ENCODE measurements at regions not wholly inside any gene's neighbourhood (a gene's known extent, or its start where the extent isn't known, plus 50 kb on each side); places are given as distances from the start of the nearest gene placed in this dataset.
A peak's percentile ranks its signal among the peaks of the same experiment; 100 is the strongest.

DNA sequence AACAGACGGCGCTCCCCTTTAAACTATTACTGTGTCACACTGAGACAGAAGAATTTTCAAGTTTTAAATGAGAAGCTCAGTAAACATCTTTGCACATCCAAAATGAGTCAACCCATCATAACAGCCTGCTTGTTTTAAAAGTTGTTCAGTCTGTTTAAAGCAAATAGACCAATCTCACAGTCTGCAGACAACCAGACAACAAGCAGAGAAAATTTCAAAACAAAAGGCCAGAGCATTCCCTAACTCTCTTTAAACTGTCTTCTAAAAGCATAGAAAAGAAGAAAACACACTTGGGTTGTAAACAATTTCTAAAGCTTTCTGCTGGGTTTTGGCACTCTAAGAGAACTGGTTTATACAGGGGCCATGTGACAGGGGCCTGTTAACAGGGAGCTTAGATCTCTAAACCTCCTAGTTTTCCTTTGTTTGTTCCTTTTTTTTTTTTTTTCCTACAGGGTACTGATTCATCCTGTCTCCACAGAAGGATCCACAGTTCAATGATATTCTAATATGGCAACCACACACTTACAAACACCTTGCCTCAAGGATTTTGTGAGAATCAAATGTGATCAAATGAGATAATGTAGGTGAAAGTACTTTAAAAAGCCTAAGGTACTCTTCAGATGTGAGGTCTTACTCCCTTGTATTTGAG, 100.8 kb upstream of the MAML3 start:
- Mint-ChIP-seq H3K4me1 (ENCODE audit: low read depth) (peaks cover 23% of the 10 kb centered on the region), H3K27me3 (ENCODE audit: low read depth) (peaks cover 24% of the 10 kb centered on the region), H3K27ac (no peak overlapping the region), H3K4me3 (no peak overlapping the region), H3K9me3 (ENCODE audit: insufficient read depth) (no peaks in the 10 kb centered on the region), H3K36me3 (ENCODE audit: low read depth) (no peaks in the 10 kb centered on the region)
- POLR2A ChIA-PET = interaction anchor here (1.0 kb wide), 1 partner anchor 101 kb away, joined by 3 read pairs; the partner anchor contains the start of gene MAML3
- no peak for DNase-seq
- CTCF ChIA-PET = interaction anchor here (0.9 to 5.8 kb wide), 12 partner anchors 11 to 598 kb away, joined by 3 to 58 read pairs (median 6); partner anchors contain the start of genes MAML3 and SCOC
- ATAC-seq = no peak

- ChIA-PET CTCF (interaction anchor here (0.6 to 5.8 kb wide), 55 partner anchors 10 to 650 kb away, joined by 3 to 58 read pairs (median 4); partner anchors contain the start of genes MAML3 and SCOC), POLR2A (interaction anchor here (1.4 kb wide), 1 partner anchor 103 kb away, joined by 3 read pairs; no protein-coding TSS in a partner anchor)
- no peak for ATAC-seq
These were observed 99.6 kb upstream of the MAML3 start for GRCh38 chr4:140253556-140254027.

GRCh38 chr4:140252742-140253555, 99.0 kb upstream of the MAML3 start:
- Mint-ChIP-seq H3K4me1 (ENCODE audit: low read depth) (peaks cover 28% of the 10 kb centered on the region), H3K27me3 (ENCODE audit: low read depth) (peaks cover 13% of the 10 kb centered on the region), H3K36me3 (ENCODE audit: low read depth) (no peaks in the 10 kb centered on the region), H3K4me3 (peak overlapping the region; percentile 59), H3K27ac (peak overlapping the region; percentile 12), H3K9me3 (ENCODE audit: insufficient read depth) (no peaks in the 10 kb centered on the region)
- ChIA-PET CTCF (interaction anchor here (0.6 to 5.8 kb wide), 57 partner anchors 9 to 596 kb away, joined by 3 to 58 read pairs (median 4); partner anchors contain the start of genes MAML3 and SCOC), POLR2A (interaction anchor here (1.4 kb wide), 2 partner anchors 102 to 157 kb away, joined by 3 to 4 read pairs; no protein-coding TSS in a partner anchor)
- ATAC-seq (peak; percentile 86), DNase-seq (peak; percentile 62)

More at GRCh38 chr4:140253556-140254027, 99.6 kb upstream of the MAML3 start:
- H3K4me1 Mint-ChIP-seq (ENCODE audit: low read depth) = peaks cover 28% of the 10 kb centered on the region
- no peaks in the 10 kb centered on the region for H3K9me3 Mint-ChIP-seq (ENCODE audit: insufficient read depth)
- no peaks in the 10 kb centered on the region for H3K36me3 Mint-ChIP-seq (ENCODE audit: low read depth)
- peak overlapping the region; percentile 12 for H3K27ac Mint-ChIP-seq
- DNase-seq = no peak
- peaks cover 17% of the 10 kb centered on the region for H3K27me3 Mint-ChIP-seq (ENCODE audit: low read depth)
- H3K4me3 Mint-ChIP-seq = peak overlapping the region; percentile 59

- ATAC-seq (no peak), DNase-seq (no peak)
- peak overlapping the region; percentile 66 for H3K4me3 Mint-ChIP-seq
- peaks cover 13% of the 10 kb centered on the region for H3K27me3 Mint-ChIP-seq (ENCODE audit: low read depth)
- H3K36me3 Mint-ChIP-seq (ENCODE audit: low read depth) = no peaks in the 10 kb centered on the region
- H3K27ac Mint-ChIP-seq = peak overlapping the region; percentile 65
- H3K4me1 Mint-ChIP-seq (ENCODE audit: low read depth) = peaks cover 31% of the 10 kb centered on the region
- ChIA-PET POLR2A (interaction anchor here (1.4 kb wide), 2 partner anchors 101 to 157 kb away, joined by 3 to 4 read pairs; no protein-coding TSS in a partner anchor), CTCF (interaction anchor here (0.6 to 5.8 kb wide), 20 partner anchors 9 to 594 kb away, joined by 3 to 58 read pairs (median 6); partner anchors contain the start of gene MAML3)
- no peaks in the 10 kb centered on the region for H3K9me3 Mint-ChIP-seq (ENCODE audit: insufficient read depth)
These were observed 98.3 kb upstream of the MAML3 start for GRCh38 chr4:140252141-140252741.

GRCh38 chr4:140251571-140251970, 97.6 kb upstream of the MAML3 start:
- H3K4me3 Mint-ChIP-seq = no peak overlapping the region

DNA sequence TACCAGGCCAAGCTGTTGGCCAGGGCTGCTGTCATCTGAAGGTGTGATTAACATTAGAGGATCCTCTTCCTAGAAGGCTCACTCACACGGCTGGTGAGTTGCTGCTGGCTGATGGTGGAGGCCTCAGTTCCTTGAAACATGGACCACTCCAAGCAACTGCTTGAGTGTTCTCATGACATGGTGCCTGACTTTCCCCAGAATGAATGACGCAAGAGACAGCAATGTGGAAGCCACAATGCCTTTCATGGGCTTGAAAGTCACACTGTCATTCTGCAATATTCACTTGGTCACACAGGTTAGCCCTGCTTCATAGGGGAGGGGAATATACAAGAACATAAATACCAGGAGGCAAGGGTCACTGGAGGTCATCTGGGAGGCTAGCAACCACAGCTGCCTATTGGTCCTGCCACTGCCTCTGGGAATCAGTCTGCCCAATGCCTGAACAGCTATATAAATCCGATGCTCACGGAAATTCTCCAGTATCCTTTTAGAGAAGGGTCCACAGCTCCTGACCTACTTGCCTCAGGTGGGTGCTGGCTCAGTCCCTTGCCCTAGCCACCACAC, 97.1 kb upstream of the MAML3 start:
- Mint-ChIP-seq H3K4me1 (ENCODE audit: low read depth) (peaks cover 31% of the 10 kb centered on the region), H3K27me3 (ENCODE audit: low read depth) (peaks cover 13% of the 10 kb centered on the region), H3K27ac (no peak overlapping the region), H3K4me3 (no peak overlapping the region), H3K36me3 (ENCODE audit: low read depth) (no peaks in the 10 kb centered on the region), H3K9me3 (ENCODE audit: insufficient read depth) (no peaks in the 10 kb centered on the region)
- ChIA-PET POLR2A (no interaction called here), CTCF (interaction anchor here (1.0 to 5.8 kb wide), 6 partner anchors 16 to 238 kb away, joined by 3 to 58 read pairs (median 22); partner anchors contain the start of gene MAML3)
- no peak for ATAC-seq
- DNase-seq = no peak

More at GRCh38 chr4:140251571-140251970, 97.6 kb upstream of the MAML3 start:
- ChIA-PET CTCF (interaction anchor here (1.0 to 5.8 kb wide), 9 partner anchors 8 to 517 kb away, joined by 3 to 58 read pairs (median 10); partner anchors contain the start of gene MAML3), POLR2A (no interaction called here)
- H3K36me3 Mint-ChIP-seq (ENCODE audit: low read depth) = no peaks in the 10 kb centered on the region
- H3K4me1 Mint-ChIP-seq (ENCODE audit: low read depth) = peaks cover 33% of the 10 kb centered on the region
- H3K27ac Mint-ChIP-seq = no peak overlapping the region
- DNase-seq = no peak
- no peaks in the 10 kb centered on the region for H3K9me3 Mint-ChIP-seq (ENCODE audit: insufficient read depth)
- no peak for ATAC-seq
- peaks cover 13% of the 10 kb centered on the region for H3K27me3 Mint-ChIP-seq (ENCODE audit: low read depth)

GRCh38 chr4:140249351-140249750, 95.4 kb upstream of the MAML3 start:
- ChIA-PET CTCF (interaction anchor here (0.8 to 1.9 kb wide), 3 partner anchors 18 to 629 kb away, joined by 3 to 6 read pairs (median 3); partner anchors contain the start of gene MAML3), POLR2A (no interaction called here)
- peaks cover 7% of the 10 kb centered on the region for H3K27me3 Mint-ChIP-seq (ENCODE audit: low read depth)
- H3K27ac Mint-ChIP-seq = no peak overlapping the region
- H3K4me3 Mint-ChIP-seq = no peak overlapping the region
- peaks cover 32% of the 10 kb centered on the region for H3K4me1 Mint-ChIP-seq (ENCODE audit: low read depth)
- DNase-seq = no peak
- ATAC-seq = no peak
- no peaks in the 10 kb centered on the region for H3K9me3 Mint-ChIP-seq (ENCODE audit: insufficient read depth)
- H3K36me3 Mint-ChIP-seq (ENCODE audit: low read depth) = no peaks in the 10 kb centered on the region

DNA sequence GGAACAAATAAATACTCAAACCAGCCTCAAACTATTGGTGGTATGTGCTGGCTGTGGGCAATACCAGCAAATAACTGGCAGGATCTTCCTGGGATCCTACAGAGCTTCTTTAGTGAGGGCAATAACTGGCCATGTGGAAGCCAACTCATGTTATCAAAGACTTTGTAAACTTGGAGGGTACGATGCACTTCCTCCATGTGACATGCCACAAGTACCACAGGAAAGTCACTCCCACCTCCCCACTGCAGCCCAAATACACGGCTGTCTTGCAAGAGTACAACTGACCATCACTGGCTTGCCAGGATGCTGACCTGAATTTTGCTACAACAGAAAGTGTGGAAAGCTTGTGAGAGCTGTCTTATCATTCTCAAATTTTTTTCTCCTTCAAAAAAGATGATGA, 93.3 kb upstream of the MAML3 start:
- H3K36me3 Mint-ChIP-seq (ENCODE audit: low read depth) = no peaks in the 10 kb centered on the region
- ChIA-PET CTCF (interaction anchor here (1.4 to 2.2 kb wide), 4 partner anchors 9 to 99 kb away, joined by 4 to 6 read pairs (median 4); no protein-coding TSS in a partner anchor), POLR2A (no interaction called here)
- H3K4me3 Mint-ChIP-seq = no peak overlapping the region
- ATAC-seq (no peak), DNase-seq (no peak)
- H3K9me3 Mint-ChIP-seq (ENCODE audit: insufficient read depth) = no peaks in the 10 kb centered on the region
- peaks cover 2% of the 10 kb centered on the region for H3K27me3 Mint-ChIP-seq (ENCODE audit: low read depth)
- no peak overlapping the region for H3K27ac Mint-ChIP-seq
- peaks cover 49% of the 10 kb centered on the region for H3K4me1 Mint-ChIP-seq (ENCODE audit: low read depth)

GRCh38 chr4:140246216-140246615, 92.2 kb upstream of the MAML3 start:
- H3K9me3 Mint-ChIP-seq (ENCODE audit: insufficient read depth) = no peaks in the 10 kb centered on the region
- H3K27ac Mint-ChIP-seq = no peak overlapping the region
- CTCF ChIA-PET = interaction anchor here (1.1 to 4.7 kb wide), 5 partner anchors 7 to 589 kb away, joined by 3 to 31 read pairs (median 4); no protein-coding TSS in a partner anchor
- DNase-seq (no peak), ATAC-seq (no peak)
- peaks cover 46% of the 10 kb centered on the region for H3K4me1 Mint-ChIP-seq (ENCODE audit: low read depth)
- H3K4me3 Mint-ChIP-seq = no peak overlapping the region
- H3K36me3 Mint-ChIP-seq (ENCODE audit: low read depth) = no peaks in the 10 kb centered on the region
- peaks cover 2% of the 10 kb centered on the region for H3K27me3 Mint-ChIP-seq (ENCODE audit: low read depth)
- POLR2A ChIA-PET = no interaction called here

GRCh38 chr4:140244328-140244727, 90.3 kb upstream of the MAML3 start:
- Mint-ChIP-seq H3K9me3 (ENCODE audit: insufficient read depth) (no peaks in the 10 kb centered on the region), H3K4me3 (no peak overlapping the region), H3K4me1 (ENCODE audit: low read depth) (peaks cover 40% of the 10 kb centered on the region), H3K27me3 (ENCODE audit: low read depth) (peaks cover 2% of the 10 kb centered on the region), H3K27ac (no peak overlapping the region), H3K36me3 (ENCODE audit: low read depth) (no peaks in the 10 kb centered on the region)
- CTCF ChIA-PET = interaction anchor here (0.9 to 4.7 kb wide), 6 partner anchors 9 to 150 kb away, joined by 3 to 31 read pairs (median 8); partner anchors contain the start of gene MAML3
- POLR2A ChIA-PET = interaction anchor here (1.3 to 3.1 kb wide), 2 partner anchors 10 to 90 kb away, joined by 3 to 14 read pairs; partner anchors contain the start of gene MAML3
- DNase-seq = no peak
- ATAC-seq = no peak
